GM23338 (cell line): ENCODE measurements at regions not wholly inside any gene's neighbourhood (a gene's known extent, or its start where the extent isn't known, plus 50 kb on each side); places are given as distances from the start of the nearest gene placed in this dataset.

Experiments
- CREB1 ChIP-seq: fragments of 250-450 bp; sonication (Bioruptor Pico); IDR thresholded peaks from 2 replicates; pipeline ENCODE4 v1.5.0; 2020; ENCODE audit warnings: low read depth, mild to moderate bottlenecking, moderate library complexity
- ETS1 ChIP-seq: IDR thresholded peaks from 2 replicates; pipeline ENCODE4 v1.6.1; 2016; ENCODE audit warnings: antibody characterized with exemption
- EZH2 ChIP-seq: fragments of 200-600 bp; sonication (generic); IDR thresholded peaks from one replicate; pipeline ENCODE4 v1.8.0; 2017; ENCODE audit warnings: antibody characterized with exemption, mild to moderate bottlenecking, low read depth; ENCODE audit not compliant: unreplicated experiment
- EZH2phosphoT487 ChIP-seq: fragments of 200-600 bp; sonication (generic); IDR thresholded peaks from one replicate; pipeline ENCODE4 v1.8.1; 2018; ENCODE audit warnings: antibody characterized with exemption; ENCODE audit not compliant: unreplicated experiment
- JUNB ChIP-seq: IDR thresholded peaks from one replicate; pipeline ENCODE4 v1.6.1; 2016; ENCODE audit warnings: antibody characterized with exemption; ENCODE audit not compliant: unreplicated experiment
- NANOG ChIP-seq: IDR thresholded peaks from 2 replicates; pipeline ENCODE4 v1.6.1; 2016; ENCODE audit warnings: antibody characterized with exemption, borderline replicate concordance
- POLR2AphosphoS5 ChIP-seq: IDR thresholded peaks from 2 replicates; pipeline ENCODE4 v1.6.1; 2016; ENCODE audit warnings: antibody characterized with exemption, low read depth
- STAT1 ChIP-seq: IDR thresholded peaks from one replicate; pipeline ENCODE4 v1.6.1; 2016; ENCODE audit warnings: antibody characterized with exemption; ENCODE audit not compliant: unreplicated experiment
- ZNF114 ChIP-seq: fragments of 250-450 bp; sonication (Bioruptor Pico); IDR thresholded peaks from 2 replicates; pipeline ENCODE4 v1.5.0; 2020; ENCODE audit warnings: mild to moderate bottlenecking, moderate library complexity
- ZNF331 ChIP-seq: fragments of 250-450 bp; sonication (Bioruptor Pico); IDR thresholded peaks from 2 replicates; pipeline ENCODE4 v1.5.0; 2020; ENCODE audit warnings: low read depth, mild to moderate bottlenecking, moderate library complexity
- TF ChIP-seq, protein P1 (sequence below), 2 experiments: fragments of 200-600 bp in 1 of 2; sonication (generic) in 1 of 2; conservative IDR thresholded peaks; 2 replicates each; pipeline versions ENCODE4 v1.5.1 to v1.6.1; 2016 to 2017; ENCODE audit warnings: antibody characterized with exemption in 2 of 2, low read depth in 2 of 2, mild to moderate bottlenecking in 2 of 2, moderate library complexity in 1 of 2
- TF ChIP-seq, protein P2 (sequence below): IDR thresholded peaks from one replicate; pipeline ENCODE4 v1.6.1; 2018; ENCODE audit warnings: antibody characterized with exemption; ENCODE audit not compliant: unreplicated experiment

- TF ChIP-seq EZH2phosphoT487 (no peak), POLR2AphosphoS5 (no peak), JUNB (no peak), EZH2 (no peak), CREB1 (CRISPR knock-in tag) (no peak), ETS1 (no peak), NANOG (no peak), STAT1 (no peak), ZNF114 (no peak), ZNF331 (CRISPR knock-in tag) (no peak)
- TF ChIP-seq, protein P1, sequence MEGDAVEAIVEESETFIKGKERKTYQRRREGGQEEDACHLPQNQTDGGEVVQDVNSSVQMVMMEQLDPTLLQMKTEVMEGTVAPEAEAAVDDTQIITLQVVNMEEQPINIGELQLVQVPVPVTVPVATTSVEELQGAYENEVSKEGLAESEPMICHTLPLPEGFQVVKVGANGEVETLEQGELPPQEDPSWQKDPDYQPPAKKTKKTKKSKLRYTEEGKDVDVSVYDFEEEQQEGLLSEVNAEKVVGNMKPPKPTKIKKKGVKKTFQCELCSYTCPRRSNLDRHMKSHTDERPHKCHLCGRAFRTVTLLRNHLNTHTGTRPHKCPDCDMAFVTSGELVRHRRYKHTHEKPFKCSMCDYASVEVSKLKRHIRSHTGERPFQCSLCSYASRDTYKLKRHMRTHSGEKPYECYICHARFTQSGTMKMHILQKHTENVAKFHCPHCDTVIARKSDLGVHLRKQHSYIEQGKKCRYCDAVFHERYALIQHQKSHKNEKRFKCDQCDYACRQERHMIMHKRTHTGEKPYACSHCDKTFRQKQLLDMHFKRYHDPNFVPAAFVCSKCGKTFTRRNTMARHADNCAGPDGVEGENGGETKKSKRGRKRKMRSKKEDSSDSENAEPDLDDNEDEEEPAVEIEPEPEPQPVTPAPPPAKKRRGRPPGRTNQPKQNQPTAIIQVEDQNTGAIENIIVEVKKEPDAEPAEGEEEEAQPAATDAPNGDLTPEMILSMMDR (conservative IDR thresholded peaks at IDR 0.05; ENCODE audit: low read depth in 2 of 2), result peak; percentile 36 to 48
- TF ChIP-seq, protein P2, sequence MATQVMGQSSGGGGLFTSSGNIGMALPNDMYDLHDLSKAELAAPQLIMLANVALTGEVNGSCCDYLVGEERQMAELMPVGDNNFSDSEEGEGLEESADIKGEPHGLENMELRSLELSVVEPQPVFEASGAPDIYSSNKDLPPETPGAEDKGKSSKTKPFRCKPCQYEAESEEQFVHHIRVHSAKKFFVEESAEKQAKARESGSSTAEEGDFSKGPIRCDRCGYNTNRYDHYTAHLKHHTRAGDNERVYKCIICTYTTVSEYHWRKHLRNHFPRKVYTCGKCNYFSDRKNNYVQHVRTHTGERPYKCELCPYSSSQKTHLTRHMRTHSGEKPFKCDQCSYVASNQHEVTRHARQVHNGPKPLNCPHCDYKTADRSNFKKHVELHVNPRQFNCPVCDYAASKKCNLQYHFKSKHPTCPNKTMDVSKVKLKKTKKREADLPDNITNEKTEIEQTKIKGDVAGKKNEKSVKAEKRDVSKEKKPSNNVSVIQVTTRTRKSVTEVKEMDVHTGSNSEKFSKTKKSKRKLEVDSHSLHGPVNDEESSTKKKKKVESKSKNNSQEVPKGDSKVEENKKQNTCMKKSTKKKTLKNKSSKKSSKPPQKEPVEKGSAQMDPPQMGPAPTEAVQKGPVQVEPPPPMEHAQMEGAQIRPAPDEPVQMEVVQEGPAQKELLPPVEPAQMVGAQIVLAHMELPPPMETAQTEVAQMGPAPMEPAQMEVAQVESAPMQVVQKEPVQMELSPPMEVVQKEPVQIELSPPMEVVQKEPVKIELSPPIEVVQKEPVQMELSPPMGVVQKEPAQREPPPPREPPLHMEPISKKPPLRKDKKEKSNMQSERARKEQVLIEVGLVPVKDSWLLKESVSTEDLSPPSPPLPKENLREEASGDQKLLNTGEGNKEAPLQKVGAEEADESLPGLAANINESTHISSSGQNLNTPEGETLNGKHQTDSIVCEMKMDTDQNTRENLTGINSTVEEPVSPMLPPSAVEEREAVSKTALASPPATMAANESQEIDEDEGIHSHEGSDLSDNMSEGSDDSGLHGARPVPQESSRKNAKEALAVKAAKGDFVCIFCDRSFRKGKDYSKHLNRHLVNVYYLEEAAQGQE, result no peak
These were observed 330.0 kb downstream of the SETD4 start for GRCh38 chr21:35730325-35730724.
